ENCODE measurements at regions not wholly inside any gene's neighbourhood (a gene's known extent, or its start where the extent isn't known, plus 50 kb on each side); places are given as distances from the start of the nearest gene placed in this dataset.
"Not testable (repeated sequence)": the region's sequence is repeated elsewhere in the genome, so short reads cannot be mapped to it uniquely, and the experiment has no call there.

DNA sequence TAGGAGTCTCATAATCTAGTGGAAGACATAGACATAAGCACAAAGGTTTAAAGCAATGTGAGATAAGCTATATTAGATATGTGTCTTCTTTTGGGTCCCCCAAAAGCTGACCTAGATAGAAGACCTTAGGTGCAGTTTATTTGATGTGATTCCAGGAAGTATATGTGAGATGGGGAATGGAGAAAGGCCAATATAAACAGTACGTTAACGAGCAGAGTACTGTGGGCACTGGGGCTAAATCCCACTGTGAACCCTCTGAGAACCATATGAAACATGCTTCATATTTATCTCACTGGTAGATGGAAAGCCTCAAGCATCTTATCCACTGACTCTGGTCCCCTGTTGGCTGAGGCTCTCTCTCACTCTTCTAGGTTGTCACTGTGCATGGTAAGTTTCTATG lies 62.6 kb upstream of the ZC3H15 start:
- no peak overlapping the region for H3K27ac Mint-ChIP-seq
- TF ChIP-seq, protein P1, sequence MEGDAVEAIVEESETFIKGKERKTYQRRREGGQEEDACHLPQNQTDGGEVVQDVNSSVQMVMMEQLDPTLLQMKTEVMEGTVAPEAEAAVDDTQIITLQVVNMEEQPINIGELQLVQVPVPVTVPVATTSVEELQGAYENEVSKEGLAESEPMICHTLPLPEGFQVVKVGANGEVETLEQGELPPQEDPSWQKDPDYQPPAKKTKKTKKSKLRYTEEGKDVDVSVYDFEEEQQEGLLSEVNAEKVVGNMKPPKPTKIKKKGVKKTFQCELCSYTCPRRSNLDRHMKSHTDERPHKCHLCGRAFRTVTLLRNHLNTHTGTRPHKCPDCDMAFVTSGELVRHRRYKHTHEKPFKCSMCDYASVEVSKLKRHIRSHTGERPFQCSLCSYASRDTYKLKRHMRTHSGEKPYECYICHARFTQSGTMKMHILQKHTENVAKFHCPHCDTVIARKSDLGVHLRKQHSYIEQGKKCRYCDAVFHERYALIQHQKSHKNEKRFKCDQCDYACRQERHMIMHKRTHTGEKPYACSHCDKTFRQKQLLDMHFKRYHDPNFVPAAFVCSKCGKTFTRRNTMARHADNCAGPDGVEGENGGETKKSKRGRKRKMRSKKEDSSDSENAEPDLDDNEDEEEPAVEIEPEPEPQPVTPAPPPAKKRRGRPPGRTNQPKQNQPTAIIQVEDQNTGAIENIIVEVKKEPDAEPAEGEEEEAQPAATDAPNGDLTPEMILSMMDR (IDR thresholded peaks at IDR 0.05): no peak
- no peaks in the 10 kb centered on the region for H3K9me3 Mint-ChIP-seq
- H3K36me3 Mint-ChIP-seq (ENCODE audit: low read depth): no peaks in the 10 kb centered on the region
- DNase-seq: no peak
- H3K4me3 Mint-ChIP-seq: no peak overlapping the region
- H3K27me3 Mint-ChIP-seq (ENCODE audit: insufficient read depth): no peaks in the 10 kb centered on the region; the same call in 1 of the 2 replicates
- no peaks in the 10 kb centered on the region for H3K4me1 Mint-ChIP-seq (ENCODE audit: low read depth)

DNA sequence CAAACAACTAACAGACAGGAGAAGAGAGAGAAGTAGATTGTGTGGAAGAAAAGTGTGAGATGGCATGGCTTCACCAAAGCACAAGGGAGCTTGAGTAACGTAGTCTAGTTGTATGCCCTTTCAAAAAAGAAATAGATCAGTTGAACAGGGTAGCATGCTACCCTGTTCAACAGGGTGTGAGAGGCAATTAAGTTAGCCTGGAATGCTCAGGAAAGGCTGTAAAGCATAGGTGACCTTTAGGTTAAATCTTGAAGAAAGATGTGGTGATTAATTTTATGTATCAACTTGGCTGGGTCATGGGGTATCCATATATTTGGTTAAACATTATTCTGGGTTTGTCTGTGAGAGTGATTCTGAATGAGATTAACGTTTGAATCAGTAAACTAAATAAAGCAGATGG lies 61.8 kb upstream of the ZC3H15 start:
- H3K36me3 Mint-ChIP-seq (ENCODE audit: low read depth): no peaks in the 10 kb centered on the region
- no peak overlapping the region for H3K27ac Mint-ChIP-seq
- H3K9me3 Mint-ChIP-seq: no peaks in the 10 kb centered on the region
- TF ChIP-seq, protein P1 (IDR thresholded peaks at IDR 0.05): no peak
- no peak for DNase-seq
- H3K4me1 Mint-ChIP-seq (ENCODE audit: low read depth): no peaks in the 10 kb centered on the region
- H3K27me3 Mint-ChIP-seq (ENCODE audit: insufficient read depth): no peaks in the 10 kb centered on the region; the same call in 1 of the 2 replicates
- no peak overlapping the region for H3K4me3 Mint-ChIP-seq

DNA sequence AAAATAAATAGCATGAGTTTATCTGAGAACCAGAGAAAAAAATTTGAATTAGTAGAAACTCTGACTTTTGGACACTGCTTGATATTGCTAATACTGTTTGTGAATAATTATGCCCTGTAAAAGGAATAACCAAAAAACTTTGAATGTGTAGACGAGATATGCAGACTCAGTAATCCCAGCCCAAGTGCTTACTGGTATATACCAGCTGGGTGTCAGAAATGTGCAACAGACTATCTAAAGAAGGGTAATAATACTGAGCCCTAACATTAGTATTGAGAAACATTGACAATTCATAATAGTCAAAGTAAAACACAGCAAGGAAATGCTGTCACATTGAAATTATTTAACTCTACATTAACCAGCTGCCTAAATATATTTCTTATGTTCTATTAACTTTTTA lies 60.5 kb upstream of the ZC3H15 start:
- Mint-ChIP-seq H3K9me3 (no peaks in the 10 kb centered on the region), H3K27ac (no peak overlapping the region), H3K4me1 (ENCODE audit: low read depth) (no peaks in the 10 kb centered on the region), H3K27me3 (ENCODE audit: insufficient read depth) (no peaks in the 10 kb centered on the region; the same call in 1 of the 2 replicates), H3K36me3 (ENCODE audit: low read depth) (no peaks in the 10 kb centered on the region), H3K4me3 (no peak overlapping the region)
- DNase-seq: no peak
- TF ChIP-seq, protein P1 (IDR thresholded peaks at IDR 0.05): no peak

GRCh38 chr2:186426153-186427016 lies 59.7 kb upstream of the ZC3H15 start:
- no peak for DNase-seq
- TF ChIP-seq, protein P1 (IDR thresholded peaks at IDR 0.05): no peak
- Mint-ChIP-seq H3K4me3 (no peak overlapping the region), H3K36me3 (ENCODE audit: low read depth) (no peaks in the 10 kb centered on the region), H3K27me3 (ENCODE audit: insufficient read depth) (no peaks in the 10 kb centered on the region), H3K9me3 (no peaks in the 10 kb centered on the region), H3K27ac (no peak overlapping the region), H3K4me1 (ENCODE audit: low read depth) (no peaks in the 10 kb centered on the region)

- H3K36me3 Mint-ChIP-seq (ENCODE audit: low read depth); H3K27ac Mint-ChIP-seq; H3K4me1 Mint-ChIP-seq (ENCODE audit: low read depth); H3K9me3 Mint-ChIP-seq; H3K4me3 Mint-ChIP-seq; DNase-seq; H3K27me3 Mint-ChIP-seq (ENCODE audit: insufficient read depth): not testable (repeated sequence)
Measured at GRCh38 chr2:186427017-186427350, 59.1 kb upstream of the ZC3H15 start.

DNA sequence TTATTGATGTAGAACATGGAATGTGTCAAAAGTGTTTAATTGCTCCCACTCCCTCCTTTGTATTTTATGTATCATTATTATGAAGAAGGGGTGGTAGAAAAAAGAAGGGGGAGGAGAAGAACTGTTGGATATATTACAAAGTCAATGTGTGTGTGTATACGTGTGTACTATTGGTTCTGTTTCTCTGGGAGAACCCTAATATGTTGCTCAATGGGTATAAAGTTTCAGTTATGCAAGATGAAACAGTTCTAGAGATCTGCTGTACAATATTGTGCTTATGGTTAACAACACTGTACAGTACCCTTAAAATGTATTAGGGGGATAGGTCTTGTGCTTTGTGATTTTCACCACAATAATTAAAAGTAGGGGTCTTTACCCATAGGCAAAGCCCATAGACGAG lies 58.1 kb upstream of the ZC3H15 start:
- Mint-ChIP-seq H3K4me3 (no peak overlapping the region), H3K9me3 (no peaks in the 10 kb centered on the region), H3K27ac (no peak overlapping the region), H3K4me1 (ENCODE audit: low read depth) (no peaks in the 10 kb centered on the region), H3K27me3 (ENCODE audit: insufficient read depth) (no peaks in the 10 kb centered on the region), H3K36me3 (ENCODE audit: low read depth) (no peaks in the 10 kb centered on the region)
- no peak for DNase-seq
- TF ChIP-seq, protein P1 (IDR thresholded peaks at IDR 0.05): no peak
